ENCODE measurements at regions not wholly inside any gene's neighbourhood (a gene's known extent, or its start where the extent isn't known, plus 50 kb on each side); places are given as distances from the start of the nearest gene placed in this dataset.

DNA sequence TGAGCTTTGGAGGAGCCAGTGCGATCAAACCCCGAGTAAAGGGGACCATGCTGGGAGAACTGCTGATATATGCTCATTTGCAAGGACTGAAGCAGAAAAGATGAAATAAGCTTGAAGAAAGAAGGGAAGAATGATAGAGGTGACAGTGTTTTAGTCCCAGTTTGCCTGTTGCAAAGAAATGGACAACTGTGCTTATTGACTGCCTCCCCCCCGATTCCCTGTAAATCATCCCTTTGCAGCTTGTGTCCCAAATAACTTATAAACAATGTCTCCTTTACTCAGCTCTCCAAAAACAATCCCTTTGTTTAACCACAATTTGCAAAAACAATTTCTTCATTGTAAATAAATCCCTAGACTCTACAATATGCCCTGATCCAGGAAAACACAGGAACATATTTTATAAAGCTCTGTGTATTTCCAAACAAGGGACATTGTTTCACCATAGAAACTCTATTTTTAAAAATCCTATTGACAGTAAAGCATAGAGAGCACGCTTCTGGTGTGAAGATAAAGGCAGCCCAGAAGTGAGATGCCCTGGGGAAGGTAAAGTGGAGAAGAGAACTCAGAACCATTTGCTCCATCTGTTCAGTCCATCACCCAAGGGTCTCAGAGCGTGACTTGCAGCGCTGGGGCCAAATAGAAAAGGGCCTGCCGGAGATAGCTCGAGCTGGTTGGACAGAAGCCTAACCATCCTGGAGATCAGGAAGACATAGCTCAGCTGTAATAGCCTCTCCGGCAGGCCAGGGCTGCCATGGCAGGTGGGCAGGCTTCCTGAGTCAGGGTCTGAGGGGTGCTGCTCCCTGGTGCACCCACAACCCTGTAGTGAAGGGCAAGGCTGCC, 280.5 kb downstream of the WDR11 start:
- H3K4me3 ChIP-seq (replicated peaks in 1 of 2; ENCODE audit: low read depth in 2 of 2, low read length in 2 of 2): no peak overlapping the region
- TF ChIP-seq, protein P1, sequence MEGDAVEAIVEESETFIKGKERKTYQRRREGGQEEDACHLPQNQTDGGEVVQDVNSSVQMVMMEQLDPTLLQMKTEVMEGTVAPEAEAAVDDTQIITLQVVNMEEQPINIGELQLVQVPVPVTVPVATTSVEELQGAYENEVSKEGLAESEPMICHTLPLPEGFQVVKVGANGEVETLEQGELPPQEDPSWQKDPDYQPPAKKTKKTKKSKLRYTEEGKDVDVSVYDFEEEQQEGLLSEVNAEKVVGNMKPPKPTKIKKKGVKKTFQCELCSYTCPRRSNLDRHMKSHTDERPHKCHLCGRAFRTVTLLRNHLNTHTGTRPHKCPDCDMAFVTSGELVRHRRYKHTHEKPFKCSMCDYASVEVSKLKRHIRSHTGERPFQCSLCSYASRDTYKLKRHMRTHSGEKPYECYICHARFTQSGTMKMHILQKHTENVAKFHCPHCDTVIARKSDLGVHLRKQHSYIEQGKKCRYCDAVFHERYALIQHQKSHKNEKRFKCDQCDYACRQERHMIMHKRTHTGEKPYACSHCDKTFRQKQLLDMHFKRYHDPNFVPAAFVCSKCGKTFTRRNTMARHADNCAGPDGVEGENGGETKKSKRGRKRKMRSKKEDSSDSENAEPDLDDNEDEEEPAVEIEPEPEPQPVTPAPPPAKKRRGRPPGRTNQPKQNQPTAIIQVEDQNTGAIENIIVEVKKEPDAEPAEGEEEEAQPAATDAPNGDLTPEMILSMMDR (IDR thresholded peaks at IDR 0.05; ENCODE audit: low read depth, low read length): no peak
- no peak for DNase-seq (ENCODE audit: low read depth in 2 of 2)

DNA sequence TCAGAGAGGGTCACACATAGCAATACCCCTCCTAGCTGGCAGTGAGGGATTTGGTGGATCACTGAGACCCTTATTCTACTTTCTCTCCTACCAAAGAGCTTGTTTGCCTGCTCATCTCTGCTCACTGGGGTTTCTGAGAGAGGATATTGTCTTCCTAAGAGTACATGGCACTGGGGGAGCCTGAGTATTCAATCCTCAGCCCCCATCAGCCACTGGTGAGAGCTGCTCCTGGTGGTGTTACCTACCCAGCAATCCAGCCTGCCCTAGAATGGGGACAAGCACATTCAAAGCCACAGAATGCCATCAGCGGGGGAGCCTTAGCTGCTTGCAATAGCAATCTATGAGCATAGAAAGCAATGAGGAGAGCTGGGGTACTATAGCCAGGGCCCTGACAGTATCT, 281.1 kb downstream of the WDR11 start:
- H3K4me3 ChIP-seq (replicated peaks in 1 of 2; ENCODE audit: low read depth in 2 of 2, low read length in 2 of 2): no peak overlapping the region
- TF ChIP-seq, protein P1 (IDR thresholded peaks at IDR 0.05; ENCODE audit: low read depth, low read length): no peak
- DNase-seq (ENCODE audit: low read depth in 2 of 2): no peak

DNA sequence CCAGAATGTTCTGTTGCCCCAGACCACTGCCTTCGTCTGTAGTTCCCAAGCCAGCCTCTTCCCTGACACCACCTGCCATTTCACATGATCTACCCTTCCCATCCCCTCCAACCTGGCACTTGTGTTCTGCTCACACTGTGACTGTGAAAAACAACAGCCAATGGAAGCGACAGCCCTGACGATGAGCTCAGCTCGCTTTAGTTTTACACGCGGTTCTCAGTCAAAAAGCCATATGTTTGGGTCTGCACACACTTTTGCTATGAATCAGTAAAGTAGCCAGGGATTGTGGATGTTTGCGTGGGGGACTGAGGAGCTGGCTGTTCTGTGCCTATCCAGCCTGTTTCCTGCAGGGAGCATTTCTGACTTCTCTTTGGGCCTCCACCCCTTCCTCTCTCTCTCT, 282.7 kb downstream of the WDR11 start:
- no peak for DNase-seq (ENCODE audit: low read depth in 2 of 2)
- no peak overlapping the region for H3K4me3 ChIP-seq (replicated peaks in 1 of 2; ENCODE audit: low read depth in 2 of 2, low read length in 2 of 2)
- TF ChIP-seq, protein P1 (IDR thresholded peaks at IDR 0.05; ENCODE audit: low read depth, low read length): no peak

DNA sequence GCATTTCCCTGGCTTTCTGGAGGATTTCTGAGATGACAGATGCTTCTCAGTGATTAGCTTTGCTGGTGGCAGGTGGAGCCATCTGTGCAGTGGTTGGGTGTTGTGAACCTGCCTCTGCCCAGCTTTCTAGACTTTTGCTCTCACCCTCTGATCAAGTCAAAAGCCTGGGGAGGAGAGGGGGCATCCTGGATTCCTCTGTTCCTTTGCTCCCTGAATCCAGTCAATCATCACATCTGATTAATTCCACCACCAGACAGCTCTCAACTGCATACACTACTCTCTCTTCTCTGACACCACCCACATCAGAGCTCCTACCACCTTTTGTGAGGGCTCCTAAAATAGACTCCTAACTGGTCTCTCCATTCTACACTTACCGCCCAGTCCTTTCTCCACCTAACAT, 283.5 kb downstream of the WDR11 start:
- DNase-seq (ENCODE audit: low read depth in 2 of 2): no peak
- no peak overlapping the region for H3K4me3 ChIP-seq (replicated peaks in 1 of 2; ENCODE audit: low read depth in 2 of 2, low read length in 2 of 2)
- TF ChIP-seq, protein P1 (IDR thresholded peaks at IDR 0.05; ENCODE audit: low read depth, low read length): no peak

DNA sequence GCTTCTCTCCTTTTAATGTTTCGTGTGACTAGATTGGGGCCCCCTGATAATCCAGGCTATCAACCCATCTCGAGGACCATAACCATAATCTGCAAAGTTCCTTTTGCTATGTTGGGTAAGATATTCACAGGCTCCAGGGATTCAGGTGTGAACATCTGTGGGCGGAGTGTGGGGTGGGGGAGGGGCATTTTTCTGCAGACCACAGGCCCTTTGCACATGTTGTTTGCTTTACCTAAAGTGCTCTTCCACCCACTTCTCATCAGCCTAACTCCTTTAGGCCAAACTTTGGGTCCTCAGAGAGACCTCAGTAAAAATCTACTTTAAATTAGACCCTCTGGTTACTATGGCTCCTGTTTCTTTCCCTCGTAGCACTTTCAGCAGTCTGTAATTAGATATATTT, 284.4 kb downstream of the WDR11 start:
- DNase-seq (ENCODE audit: low read depth in 2 of 2): no peak
- H3K4me3 ChIP-seq (replicated peaks in 1 of 2; ENCODE audit: low read depth in 2 of 2, low read length in 2 of 2): no peak overlapping the region
- TF ChIP-seq, protein P1 (IDR thresholded peaks at IDR 0.05; ENCODE audit: low read depth, low read length): no peak

DNA sequence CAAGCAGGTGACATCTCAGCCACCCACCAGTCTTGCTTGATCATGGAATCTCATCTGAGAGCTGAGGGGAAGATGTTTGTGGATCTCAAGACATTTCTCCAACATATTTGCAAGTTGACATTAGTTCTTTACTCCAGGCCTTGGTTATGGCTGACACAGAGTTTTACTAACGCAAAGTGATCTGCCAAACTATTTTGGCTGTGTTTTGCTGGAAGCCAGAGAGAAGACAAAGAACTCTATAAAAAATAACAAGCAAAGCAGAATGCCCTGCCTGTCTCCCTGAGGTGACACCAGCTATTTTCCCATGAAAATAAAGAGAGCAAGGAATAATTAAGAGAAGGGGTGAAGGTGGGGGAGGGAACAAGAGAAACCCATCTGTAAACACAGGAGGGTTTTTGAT, 286.4 kb downstream of the WDR11 start:
- DNase-seq (ENCODE audit: low read depth in 2 of 2): no peak
- TF ChIP-seq, protein P1 (IDR thresholded peaks at IDR 0.05; ENCODE audit: low read depth, low read length): no peak
- no peak overlapping the region for H3K4me3 ChIP-seq (replicated peaks in 1 of 2; ENCODE audit: low read depth in 2 of 2, low read length in 2 of 2)

All from cardiac fibroblast (primary cell).